ENCODE measurements at regions not wholly inside any gene's neighbourhood (a gene's known extent, or its start where the extent isn't known, plus 50 kb on each side); places are given as distances from the start of the nearest gene placed in this dataset.
"Not testable (repeated sequence)": the region's sequence is repeated elsewhere in the genome, so short reads cannot be mapped to it uniquely, and the experiment has no call there.

DNA sequence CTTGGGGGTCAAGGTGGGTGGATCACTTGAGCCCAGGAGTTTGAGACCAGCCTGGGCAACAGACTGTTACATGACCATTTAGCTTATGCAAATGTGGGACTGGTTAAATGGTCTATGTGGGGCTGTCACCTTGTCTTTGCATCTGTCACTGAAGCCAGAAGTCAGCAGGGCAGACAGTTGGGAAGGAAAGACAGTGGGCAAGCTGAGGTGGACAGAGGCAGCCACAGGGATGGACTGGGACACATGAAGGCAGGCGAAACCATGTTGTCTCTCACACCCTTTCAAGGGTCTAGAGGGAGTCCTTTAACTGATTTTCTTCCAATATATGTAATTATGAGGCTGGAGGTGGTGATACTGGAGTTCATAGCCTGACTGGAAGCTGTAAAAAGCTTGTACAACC, 426.4 kb downstream of the TMEM121 start:
- H3K27me3 Mint-ChIP-seq (ENCODE audit: low read depth) = no peaks in the 10 kb centered on the region
- H3K36me3 Mint-ChIP-seq (ENCODE audit: low read depth) = peaks cover 2% of the 10 kb centered on the region
- H3K4me1 Mint-ChIP-seq (ENCODE audit: low read depth) = no peaks in the 10 kb centered on the region
- no peak overlapping the region for H3K4me3 Mint-ChIP-seq (ENCODE audit: unreplicated experiment)
- TF ChIP-seq CTCF (IDR thresholded peaks at IDR 0.05) = no peak
- no peak for DNase-seq (ENCODE audit: low spot score)
- peaks cover 59% of the 10 kb centered on the region for H3K9me3 Mint-ChIP-seq (ENCODE audit: low read depth)
- no peak overlapping the region for H3K27ac Mint-ChIP-seq (ENCODE audit: unreplicated experiment)

- not testable (repeated sequence) for H3K4me1 Mint-ChIP-seq (ENCODE audit: low read depth); DNase-seq (ENCODE audit: low spot score); H3K36me3 Mint-ChIP-seq (ENCODE audit: low read depth); H3K27me3 Mint-ChIP-seq (ENCODE audit: low read depth); H3K4me3 Mint-ChIP-seq (ENCODE audit: unreplicated experiment); H3K27ac Mint-ChIP-seq (ENCODE audit: unreplicated experiment)
- peaks cover 54% of the 10 kb centered on the region for H3K9me3 Mint-ChIP-seq (ENCODE audit: low read depth)
Measured at GRCh38 chr14:105961625-105962024, 435.2 kb downstream of the TMEM121 start.

DNA sequence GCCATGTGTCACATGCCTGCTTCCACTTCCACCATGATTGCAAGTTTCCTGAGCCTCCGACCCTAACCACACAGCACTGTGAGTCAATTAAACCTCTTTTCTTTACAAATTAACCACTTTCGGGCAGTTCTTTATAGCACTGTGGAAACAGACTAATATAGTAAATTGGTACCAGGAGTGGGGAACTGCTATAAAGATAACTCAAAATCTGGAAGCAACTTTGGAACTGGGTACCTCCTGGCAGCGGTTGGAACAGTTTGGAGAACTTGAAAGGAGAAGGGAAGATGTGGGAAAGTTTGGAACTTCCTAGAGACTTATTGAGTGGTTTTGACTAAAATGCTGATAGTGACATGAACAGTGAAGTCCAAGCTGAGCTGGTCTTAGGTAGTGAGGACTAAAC, 436.1 kb downstream of the TMEM121 start:
- peaks cover 56% of the 10 kb centered on the region for H3K9me3 Mint-ChIP-seq (ENCODE audit: low read depth)

DNA sequence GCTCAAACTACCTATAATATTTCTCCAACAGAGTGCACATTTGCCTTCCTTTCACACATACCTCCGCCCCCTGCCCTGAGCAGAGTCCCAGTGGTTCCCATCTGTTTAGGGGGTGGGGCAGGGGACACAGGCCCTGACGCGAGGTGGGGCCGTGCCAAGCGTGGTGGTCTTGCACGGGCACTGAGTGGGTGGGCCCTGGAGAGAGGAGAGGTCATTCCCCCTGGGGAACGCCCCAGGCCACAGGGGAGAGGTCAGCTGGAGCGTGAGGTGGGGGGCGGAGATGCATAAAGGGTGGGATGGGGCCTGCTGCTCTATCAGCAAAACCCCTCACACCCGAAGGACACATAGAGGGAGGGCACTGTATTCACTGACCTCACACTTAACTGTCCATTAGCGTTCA, 441.9 kb downstream of the TMEM121 start:
- Mint-ChIP-seq H3K4me1 (ENCODE audit: low read depth) (no peaks in the 10 kb centered on the region), H3K36me3 (ENCODE audit: low read depth) (peaks cover 2% of the 10 kb centered on the region), H3K27ac (ENCODE audit: unreplicated experiment) (no peak overlapping the region), H3K4me3 (ENCODE audit: unreplicated experiment) (no peak overlapping the region), H3K27me3 (ENCODE audit: low read depth) (no peaks in the 10 kb centered on the region), H3K9me3 (ENCODE audit: low read depth) (peaks cover 74% of the 10 kb centered on the region)
- TF ChIP-seq CTCF (IDR thresholded peaks at IDR 0.05) = no peak
- no peak for DNase-seq (ENCODE audit: low spot score)

More for the DNA sequence above, 436.1 kb downstream of the TMEM121 start:
- TF ChIP-seq CTCF (IDR thresholded peaks at IDR 0.05) = no peak
- Mint-ChIP-seq H3K27me3 (ENCODE audit: low read depth) (no peaks in the 10 kb centered on the region), H3K4me1 (ENCODE audit: low read depth) (no peaks in the 10 kb centered on the region), H3K4me3 (ENCODE audit: unreplicated experiment) (no peak overlapping the region), H3K36me3 (ENCODE audit: low read depth) (peaks cover 2% of the 10 kb centered on the region), H3K27ac (ENCODE audit: unreplicated experiment) (no peak overlapping the region)
- no peak for DNase-seq (ENCODE audit: low spot score)

DNA sequence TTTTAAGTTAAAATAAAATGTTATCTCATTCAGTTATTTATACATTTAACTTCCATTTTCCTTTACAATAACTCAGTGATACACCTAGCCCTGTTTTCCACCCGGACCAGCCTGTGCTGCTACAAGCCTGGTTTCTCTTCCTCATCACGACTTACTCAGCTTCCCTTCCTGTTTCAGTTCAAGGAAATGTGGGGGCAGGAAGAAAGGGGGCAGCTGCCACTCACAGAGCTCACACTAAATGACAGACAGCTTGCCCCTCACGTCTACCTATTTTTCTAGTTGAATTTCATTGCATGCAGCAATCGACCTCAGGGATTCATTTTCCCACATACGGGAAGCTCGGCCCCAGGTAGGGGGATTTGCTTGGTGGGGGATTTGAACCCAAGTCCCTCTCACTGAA, 442.6 kb downstream of the TMEM121 start:
- not testable (repeated sequence) for H3K27me3 Mint-ChIP-seq (ENCODE audit: low read depth); H3K4me3 Mint-ChIP-seq (ENCODE audit: unreplicated experiment); H3K27ac Mint-ChIP-seq (ENCODE audit: unreplicated experiment); H3K36me3 Mint-ChIP-seq (ENCODE audit: low read depth); H3K4me1 Mint-ChIP-seq (ENCODE audit: low read depth); DNase-seq (ENCODE audit: low spot score)
- H3K9me3 Mint-ChIP-seq (ENCODE audit: low read depth) = peaks cover 74% of the 10 kb centered on the region

DNA sequence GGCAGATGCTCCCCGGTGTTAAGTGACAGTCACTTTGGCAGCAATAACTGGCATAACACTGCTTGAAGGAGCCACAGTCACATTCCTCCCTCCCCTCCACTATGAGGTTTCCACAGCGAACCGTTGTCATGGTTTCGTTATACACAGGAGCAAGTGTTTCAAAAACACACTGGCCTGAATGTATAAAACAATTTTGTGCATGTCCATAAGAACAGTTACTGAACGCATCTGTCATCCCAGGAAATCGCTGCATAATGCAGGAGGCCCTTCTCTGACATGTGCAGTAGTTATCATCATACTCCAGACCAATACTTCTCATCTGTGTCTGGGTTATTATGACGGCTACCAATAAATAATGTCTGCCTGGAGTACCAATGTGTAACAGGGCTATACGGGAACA, 444.4 kb downstream of the TMEM121 start:
- H3K27me3 Mint-ChIP-seq (ENCODE audit: low read depth); H3K4me1 Mint-ChIP-seq (ENCODE audit: low read depth); DNase-seq (ENCODE audit: low spot score); H3K36me3 Mint-ChIP-seq (ENCODE audit: low read depth); H3K4me3 Mint-ChIP-seq (ENCODE audit: unreplicated experiment); H3K27ac Mint-ChIP-seq (ENCODE audit: unreplicated experiment): not testable (repeated sequence)
- H3K9me3 Mint-ChIP-seq (ENCODE audit: low read depth) = peaks cover 76% of the 10 kb centered on the region

DNA sequence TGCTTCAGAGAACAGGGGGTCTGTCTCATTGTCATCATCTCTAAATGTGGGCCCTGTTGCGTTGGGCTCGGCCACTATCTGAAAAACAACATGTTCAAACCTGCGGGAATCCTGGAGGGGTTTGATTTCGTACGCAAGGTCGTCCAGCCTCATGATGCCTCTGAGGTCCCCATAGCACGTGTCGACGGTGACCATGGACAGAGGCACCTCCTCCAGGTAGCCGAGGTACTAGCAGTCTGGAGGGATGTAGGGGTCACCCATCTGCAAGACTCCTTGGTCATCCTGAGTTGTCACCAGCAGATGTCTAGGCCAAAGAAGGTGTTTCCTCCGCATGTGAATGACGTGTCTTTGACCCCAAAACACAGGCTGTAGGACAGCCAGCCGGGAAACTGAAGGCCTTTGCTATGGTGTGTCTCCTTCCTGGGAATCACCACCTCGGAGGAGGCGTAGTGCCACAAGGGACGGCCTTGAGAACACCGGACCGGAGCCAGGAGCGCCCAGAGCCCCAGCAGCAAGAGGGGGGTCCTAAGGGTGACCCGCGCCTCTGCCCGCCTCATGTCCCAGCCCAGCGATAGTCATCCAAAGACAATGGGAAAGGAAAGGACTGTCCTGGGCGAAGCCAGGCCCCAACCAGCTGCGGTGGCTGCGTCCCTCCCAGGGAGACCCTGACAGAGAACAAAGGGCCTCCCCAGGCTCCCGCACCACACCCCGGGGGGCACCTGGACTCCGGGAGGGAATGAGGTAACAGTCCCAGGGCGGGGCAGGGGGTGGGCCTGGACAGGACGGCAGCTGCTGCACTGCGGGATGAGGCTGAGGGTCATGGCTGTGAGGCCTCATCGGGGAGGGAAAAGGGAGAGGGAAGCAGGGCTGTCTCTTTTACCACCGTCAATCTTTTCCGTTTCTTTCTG, 445.5 kb downstream of the TMEM121 start:
- no peak for TF ChIP-seq CTCF (IDR thresholded peaks at IDR 0.05)
- Mint-ChIP-seq H3K27me3 (ENCODE audit: low read depth) (no peaks in the 10 kb centered on the region), H3K36me3 (ENCODE audit: low read depth) (peaks cover 2% of the 10 kb centered on the region), H3K9me3 (ENCODE audit: low read depth) (peaks cover 76% of the 10 kb centered on the region), H3K4me3 (ENCODE audit: unreplicated experiment) (no peak overlapping the region), H3K27ac (ENCODE audit: unreplicated experiment) (no peak overlapping the region), H3K4me1 (ENCODE audit: low read depth) (no peaks in the 10 kb centered on the region)
- DNase-seq (ENCODE audit: low spot score) = no peak

Measured in chondrocyte (in vitro differentiated cells).